Endothelial cell of umbilical vein (primary cell): ENCODE measurements at regions not wholly inside any gene's neighbourhood (a gene's known extent, or its start where the extent isn't known, plus 50 kb on each side); places are given as distances from the start of the nearest gene placed in this dataset.

Experiments used
- BruUV-seq: library from RNA; stranded (reverse); fragments of 400-500 nt; replicated peaks from 2 replicates; lab custom pipeline; 2021; lab: Mats Ljungman, UMichigan
- CTCF ChIA-PET: fragments of 300-600, 350-600 bp; sonication (Branson Sonifier 250); formaldehyde crosslinking; loops from one replicate; lab custom pipeline; 2021; ENCODE audit warnings: antibody characterized with exemption, inconsistent platforms; lab: Charles Lee
- POLR2A ChIA-PET: fragments of 300-600, 350-600 bp; sonication (Branson Sonifier 250); formaldehyde crosslinking; loops from one replicate; lab custom pipeline; 2021; ENCODE audit warnings: antibody characterized with exemption, inconsistent platforms; lab: Charles Lee
- DNase-seq: peaks from one replicate; pipeline ENCODE4 v3.0.0-alpha.2; 2011; ENCODE audit warnings: low read depth, low spot score
- FAIRE-seq: peaks from 2 replicates; lab custom pipeline; 2011; peaks lifted over from hg19 to GRCh38; lab: Jason Lieb, UNC
- H2AFZ ChIP-seq: 2 replicates; pipeline ENCODE4 v1.6.0; 2012; ENCODE audit warnings: low read depth, low read length, control low read depth, inconsistent platforms
- H3K27ac ChIP-seq: 2 replicates; pipeline ENCODE4 v1.5.1; 2011; ENCODE audit warnings: low read depth, mild to moderate bottlenecking, control low read depth, low read length, moderate library complexity; ENCODE audit not compliant: insufficient read depth
- H3K27me3 ChIP-seq, 2 experiments: 2 replicates each; pipeline versions ENCODE4 v1.6.0 to v1.6.1; 2011; ENCODE audit warnings: low read length in 2 of 2, mixed read lengths in 1 of 2; ENCODE audit not compliant: control insufficient read depth in 2 of 2, insufficient read depth in 2 of 2
- H3K36me3 ChIP-seq, 2 experiments: 2 replicates in 1 of 2; 3 replicates in 1 of 2; pipeline ENCODE4 v1.5.1; 2011; ENCODE audit warnings: low read length in 2 of 2, mild to moderate bottlenecking in 1 of 2, moderate library complexity in 1 of 2; ENCODE audit not compliant: control insufficient read depth in 2 of 2, insufficient read depth in 2 of 2; ENCODE audit errors: extremely low read depth in 1 of 2
- H3K4me1 ChIP-seq: 3 replicates; pipeline ENCODE4 v1.5.1; 2011; ENCODE audit warnings: mild to moderate bottlenecking, low read length; ENCODE audit not compliant: control insufficient read depth, insufficient read depth; ENCODE audit errors: extremely low read depth
- H3K4me2 ChIP-seq: 2 replicates; pipeline ENCODE4 v1.6.1; 2011; ENCODE audit warnings: low read length, control low read depth, mixed read lengths; ENCODE audit not compliant: insufficient read depth
- H3K4me3 ChIP-seq, 3 experiments: fragments of 200-600 bp in 1 of 3; sonication (generic), shearing (Covaris generic) in 1 of 3; replicated peaks in 1 of 3; 2 replicates each; pipeline ENCODE4 v1.5.1; 2011 to 2016; ENCODE audit warnings: control low read depth in 3 of 3, low read length in 3 of 3, mild to moderate bottlenecking in 2 of 3, inconsistent platforms in 1 of 3, low read depth in 1 of 3, moderate library complexity in 1 of 3; ENCODE audit not compliant: insufficient read depth in 1 of 3
- H3K79me2 ChIP-seq: 2 replicates; pipeline ENCODE4 v1.6.0; 2012; ENCODE audit warnings: low read length, inconsistent platforms; ENCODE audit not compliant: control insufficient read depth, insufficient read depth
- H3K9ac ChIP-seq: replicated peaks from 2 replicates; pipeline ENCODE3; 2011; ENCODE audit warnings: low read length, control low read depth; ENCODE audit not compliant: insufficient read depth; ENCODE audit errors: extremely low read depth
- H3K9me1 ChIP-seq: replicated peaks from 3 replicates; pipeline ENCODE4 v1.6.0; 2011; ENCODE audit warnings: mild to moderate bottlenecking, low read length; ENCODE audit not compliant: control insufficient read depth, insufficient read depth; ENCODE audit errors: extremely low read depth
- H3K9me3 ChIP-seq: replicated peaks from 2 replicates; pipeline ENCODE4 v1.5.1; 2012; ENCODE audit warnings: low read length, inconsistent platforms; ENCODE audit not compliant: control insufficient read depth, insufficient read depth
- H4K20me1 ChIP-seq: replicated peaks from 2 replicates; pipeline ENCODE3; 2011; ENCODE audit warnings: mild to moderate bottlenecking, low read length; ENCODE audit not compliant: control insufficient read depth, insufficient read depth; ENCODE audit errors: extremely low read depth
- CTCF ChIP-seq, 2 donors: IDR thresholded peaks; 1 replicate in 1 of 2; 2 replicates in 1 of 2; pipeline ENCODE4 v1.5.1; 2011; ENCODE audit warnings: low read length in 2 of 2, mild to moderate bottlenecking in 2 of 2, moderate library complexity in 2 of 2, control low read depth in 1 of 2, inconsistent platforms in 1 of 2, low read depth in 1 of 2; ENCODE audit not compliant: insufficient read depth in 1 of 2; ENCODE audit errors: extremely low read depth in 1 of 2
- EZH2 ChIP-seq: IDR thresholded peaks from 2 replicates; pipeline ENCODE4 v1.6.1; 2012; ENCODE audit warnings: borderline replicate concordance, low read depth, mild to moderate bottlenecking, moderate library complexity, low read length, inconsistent platforms; ENCODE audit not compliant: severe bottlenecking
- FOS ChIP-seq: IDR thresholded peaks from 2 replicates; pipeline ENCODE4 v1.6.1; 2011; ENCODE audit warnings: mild to moderate bottlenecking, low read length, moderate library complexity, borderline replicate concordance; ENCODE audit not compliant: insufficient read depth
- JUN ChIP-seq: IDR thresholded peaks from 2 replicates; pipeline ENCODE4 v1.6.1; 2011; ENCODE audit warnings: borderline replicate concordance, low read depth; ENCODE audit not compliant: insufficient read length, insufficient read depth
- dilution Hi-C: fragments of 300-500 bp; cut with MboI; formaldehyde crosslinking; loops from one replicate; pipeline ENCODE4 v1.15.0; 2019; ENCODE audit warnings: low sequenced_read_pairs; ENCODE audit not compliant: extremely low pct_ligation_motif_present
- intact Hi-C: fragments of 100-400 bp; cut with micrococcal nuclease; formaldehyde crosslinking; loops from one replicate; pipeline ENCODE4 v1.10.0; 2022

GRCh38 chr2:61620244-61621159, 82.3 kb upstream of the XPO1 start:
- Histone ChIP-seq H3K9me1 (no peaks in the 10 kb centered on the region), H3K27ac (no peak overlapping the region), H2AFZ (no peak overlapping the region), H3K36me3 (no peaks in the 10 kb centered on the region), H3K4me3 (no peak overlapping the region), H3K9ac (no peak overlapping the region), H3K79me2 (no peaks in the 10 kb centered on the region), H4K20me1 (no peaks in the 10 kb centered on the region), H3K4me1 (no peaks in the 10 kb centered on the region), H3K9me3 (no peaks in the 10 kb centered on the region), H3K4me2 (no peak overlapping the region), H3K27me3 (peaks cover 4 to 5% of the 10 kb centered on the region in 2 experiments)
- CTCF ChIA-PET, result interaction anchor here (1.3 kb wide), 1 partner anchor 15 kb away, joined by 3 read pairs; no protein-coding TSS in a partner anchor
- dilution Hi-C loops, result no loop called here
- DNase-seq (peak; percentile 19), FAIRE-seq (peak; percentile 79)
- BruUV-seq, result no TSS peak
- intact Hi-C loops, result no loop called here
- TF ChIP-seq EZH2, result no peak
- peak; percentile 66 for TF ChIP-seq JUN
- TF ChIP-seq FOS, result peak; percentile 50
- POLR2A ChIA-PET, result no interaction called here

- H2AFZ ChIP-seq, result no peak overlapping the region
- FAIRE-seq (no peak), DNase-seq (no peak)
- no peaks in the 10 kb centered on the region for H3K9me1 ChIP-seq
- H3K27ac ChIP-seq, result no peak overlapping the region
- H3K4me2 ChIP-seq, result no peak overlapping the region
- no peaks in the 10 kb centered on the region for H3K9me3 ChIP-seq
- no peaks in the 10 kb centered on the region for H3K36me3 ChIP-seq
- no peak for TF ChIP-seq CTCF (IDR thresholded peaks at IDR 0.05; ENCODE audit: extremely low read depth in 1 of 2, insufficient read depth in 1 of 2, low read depth in 1 of 2, low read length in 2 of 2)
- no peak for TF ChIP-seq JUN
- no peak for TF ChIP-seq EZH2
- intact Hi-C loops (no loop called here), dilution Hi-C loops (no loop called here)
- no peaks in the 10 kb centered on the region for H4K20me1 ChIP-seq
- no peaks in the 10 kb centered on the region for H3K79me2 ChIP-seq
- BruUV-seq, result no TSS peak
- POLR2A ChIA-PET, result no interaction called here
- H3K4me1 ChIP-seq, result no peaks in the 10 kb centered on the region
- H3K9ac ChIP-seq, result no peak overlapping the region
- CTCF ChIA-PET, result no interaction called here
- no peak overlapping the region for H3K4me3 ChIP-seq
- H3K27me3 ChIP-seq, result peaks cover 4 to 5% of the 10 kb centered on the region in 2 experiments
Observed at GRCh38 chr2:61619561-61619960, 81.4 kb upstream of the XPO1 start.
